NT2/D1 (cell line): ENCODE measurements at regions not wholly inside any gene's neighbourhood (a gene's known extent, or its start where the extent isn't known, plus 50 kb on each side); places are given as distances from the start of the nearest gene placed in this dataset.

Source experiments
- DNase-seq: peaks from one replicate; pipeline ENCODE4 v3.0.0-alpha.2; 2011; ENCODE audit warnings: low read depth, low spot score
- H3K27me3 ChIP-seq: 2 replicates; pipeline ENCODE4 v1.6.0; 2011; ENCODE audit warnings: mild to moderate bottlenecking; ENCODE audit not compliant: insufficient read length, insufficient read depth
- H3K36me3 ChIP-seq: 2 replicates; pipeline ENCODE4 v1.6.1; 2011; ENCODE audit warnings: mild to moderate bottlenecking, low read length, mixed read lengths; ENCODE audit not compliant: insufficient read depth, insufficient read length
- H3K4me1 ChIP-seq: 2 replicates; pipeline ENCODE4 v1.5.1; 2011; ENCODE audit not compliant: insufficient read depth, insufficient read length
- H3K4me3 ChIP-seq: 2 replicates; pipeline ENCODE4 v1.5.1; 2011; ENCODE audit warnings: low read depth; ENCODE audit not compliant: insufficient read length
- H3K9ac ChIP-seq: 2 replicates; pipeline ENCODE4 v1.6.0; 2011; ENCODE audit warnings: low read depth; ENCODE audit not compliant: insufficient read length
- H3K9me3 ChIP-seq: 2 replicates; pipeline ENCODE4 v1.5.1; 2011; ENCODE audit warnings: mild to moderate bottlenecking, low read length; ENCODE audit not compliant: insufficient read depth
- SUZ12 ChIP-seq: IDR thresholded peaks from 2 replicates; pipeline ENCODE4 v1.6.1; 2011; ENCODE audit not compliant: insufficient read length, insufficient read depth; ENCODE audit errors: extremely low read depth
- YY1 ChIP-seq: IDR thresholded peaks from 2 replicates; pipeline ENCODE4 v1.6.1; 2011; ENCODE audit not compliant: insufficient read length, insufficient read depth
- ZNF274 ChIP-seq: IDR thresholded peaks from 2 replicates; pipeline ENCODE4 v1.6.1; 2011; ENCODE audit warnings: mild to moderate bottlenecking, low read depth, low read length

GRCh38 chr7:17026269-17026668 is 144.5 kb upstream of the AGR3 start:
- Histone ChIP-seq H3K9me3 (no peaks in the 10 kb centered on the region), H3K36me3 (no peaks in the 10 kb centered on the region), H3K9ac (no peak overlapping the region), H3K27me3 (no peaks in the 10 kb centered on the region), H3K4me1 (no peaks in the 10 kb centered on the region), H3K4me3 (no peak overlapping the region)
- no peak for DNase-seq
- TF ChIP-seq SUZ12 (no peak), ZNF274 (no peak), YY1 (no peak)

- no peak overlapping the region for H3K4me3 ChIP-seq
- no peaks in the 10 kb centered on the region for H3K27me3 ChIP-seq
- no peaks in the 10 kb centered on the region for H3K9me3 ChIP-seq
- H3K4me1 ChIP-seq, result no peaks in the 10 kb centered on the region
- H3K36me3 ChIP-seq, result no peaks in the 10 kb centered on the region
- TF ChIP-seq SUZ12 (no peak), YY1 (no peak), ZNF274 (no peak)
- DNase-seq, result no peak
- no peak overlapping the region for H3K9ac ChIP-seq
Observed at GRCh38 chr7:17027143-17027788, 145.5 kb upstream of the AGR3 start.

GRCh38 chr7:17027789-17028152 is 146.0 kb upstream of the AGR3 start:
- Histone ChIP-seq H3K4me1 (no peaks in the 10 kb centered on the region), H3K9me3 (no peaks in the 10 kb centered on the region), H3K9ac (no peak overlapping the region), H3K4me3 (no peak overlapping the region), H3K27me3 (no peaks in the 10 kb centered on the region), H3K36me3 (no peaks in the 10 kb centered on the region)
- no peak for DNase-seq
- TF ChIP-seq ZNF274 (no peak), YY1 (no peak), SUZ12 (no peak)

- no peaks in the 10 kb centered on the region for H3K27me3 ChIP-seq
- no peaks in the 10 kb centered on the region for H3K4me1 ChIP-seq
- no peaks in the 10 kb centered on the region for H3K9me3 ChIP-seq
- H3K36me3 ChIP-seq, result no peaks in the 10 kb centered on the region
- H3K4me3 ChIP-seq, result no peak overlapping the region
- H3K9ac ChIP-seq, result no peak overlapping the region
- no peak for DNase-seq
- TF ChIP-seq YY1, result no peak
- TF ChIP-seq SUZ12, result no peak
- TF ChIP-seq ZNF274, result no peak
Observed at GRCh38 chr7:17029150-17029549, 147.4 kb upstream of the AGR3 start.

GRCh38 chr7:17030559-17030958 is 148.8 kb upstream of the AGR3 start:
- H3K36me3 ChIP-seq, result no peaks in the 10 kb centered on the region
- DNase-seq, result no peak
- no peaks in the 10 kb centered on the region for H3K9me3 ChIP-seq
- no peak overlapping the region for H3K4me3 ChIP-seq
- no peak overlapping the region for H3K9ac ChIP-seq
- TF ChIP-seq SUZ12 (no peak), ZNF274 (no peak), YY1 (no peak)
- no peaks in the 10 kb centered on the region for H3K4me1 ChIP-seq
- no peaks in the 10 kb centered on the region for H3K27me3 ChIP-seq

- no peak overlapping the region for H3K4me3 ChIP-seq
- no peak for TF ChIP-seq SUZ12
- no peak for TF ChIP-seq YY1
- TF ChIP-seq ZNF274, result no peak
- H3K4me1 ChIP-seq, result no peaks in the 10 kb centered on the region
- no peaks in the 10 kb centered on the region for H3K36me3 ChIP-seq
- H3K9ac ChIP-seq, result no peak overlapping the region
- H3K27me3 ChIP-seq, result no peaks in the 10 kb centered on the region
- H3K9me3 ChIP-seq, result no peaks in the 10 kb centered on the region
- no peak for DNase-seq
Observed at GRCh38 chr7:17031906-17032551, 150.2 kb upstream of the AGR3 start.

- Histone ChIP-seq H3K4me3 (no peak overlapping the region), H3K27me3 (no peaks in the 10 kb centered on the region), H3K9ac (no peak overlapping the region), H3K4me1 (no peaks in the 10 kb centered on the region), H3K36me3 (no peaks in the 10 kb centered on the region), H3K9me3 (no peaks in the 10 kb centered on the region)
- DNase-seq, result no peak
- no peak for TF ChIP-seq ZNF274
- no peak for TF ChIP-seq YY1
- TF ChIP-seq SUZ12, result no peak
Observed at GRCh38 chr7:17033245-17033644, 151.5 kb upstream of the AGR3 start.
